ENCODE measurements at regions not wholly inside any gene's neighbourhood (a gene's known extent, or its start where the extent isn't known, plus 50 kb on each side); places are given as distances from the start of the nearest gene placed in this dataset.

GRCh38 chr12:125292700-125293099 lies 227.5 kb downstream of the AACS start:
- TF ChIP-seq CTCF (conservative IDR thresholded peaks at IDR 0.05; ENCODE audit: low read depth, low read length) (no peak), EZH2 (IDR thresholded peaks at IDR 0.05; ENCODE audit: low read length, unreplicated experiment) (no peak)

Data from PC-3 (cell line).